ENCODE measurements at regions not wholly inside any gene's neighbourhood (a gene's known extent, or its start where the extent isn't known, plus 50 kb on each side); places are given as distances from the start of the nearest gene placed in this dataset.

DNA sequence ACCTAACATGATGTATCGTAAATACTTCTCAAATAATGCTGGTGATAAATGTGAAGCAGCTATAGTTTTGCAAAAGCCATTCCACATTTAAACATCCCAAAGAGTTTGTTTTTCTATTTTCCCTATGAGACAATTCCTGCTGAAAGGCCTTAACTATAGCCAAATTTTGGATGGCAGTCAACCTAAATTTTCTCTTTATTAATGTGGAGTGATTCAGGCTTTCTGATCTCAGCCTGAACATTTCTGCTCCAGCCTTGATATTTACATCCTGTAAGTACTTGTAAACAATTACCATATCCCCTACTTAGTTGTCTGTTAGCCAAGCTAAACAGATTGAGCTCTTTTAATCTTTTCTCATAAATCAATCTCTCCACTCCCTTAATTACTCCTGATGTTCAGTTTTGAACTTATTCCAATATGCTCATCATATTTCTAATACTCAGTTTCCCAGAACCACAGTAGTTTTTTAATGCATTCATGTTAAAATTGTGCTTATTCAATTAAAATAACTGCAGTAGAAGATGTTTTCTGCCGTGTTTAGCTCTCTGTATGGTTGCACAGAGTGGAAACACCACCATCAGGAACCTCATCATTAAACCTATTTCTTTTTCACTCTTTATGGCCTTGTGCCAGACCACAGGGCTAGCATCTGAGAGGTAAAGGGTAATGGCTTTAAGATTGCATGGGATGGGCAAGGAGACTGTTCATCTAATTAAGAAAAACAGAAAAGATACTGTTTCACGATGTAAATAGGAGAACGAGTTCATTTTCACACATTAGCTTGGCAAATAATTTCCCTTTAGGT lies 1235.2 kb upstream of the SLC10A2 start:
- WGBS, 2 donors = 65 to 66% methylated on average over 4 of the region's 4 CpGs
- Histone ChIP-seq H3K9me3 (peaks cover 0 to 5% (median 0%) of the 10 kb centered on the region in 11 donors), H3K27ac (no peak overlapping the region), H3K27me3 (no peaks in the 10 kb centered on the region), H3K4me1 (no peaks in the 10 kb centered on the region), H3K4me3 (no peak overlapping the region), H3K36me3 (no peaks in the 10 kb centered on the region)
- TF ChIP-seq, protein P1, sequence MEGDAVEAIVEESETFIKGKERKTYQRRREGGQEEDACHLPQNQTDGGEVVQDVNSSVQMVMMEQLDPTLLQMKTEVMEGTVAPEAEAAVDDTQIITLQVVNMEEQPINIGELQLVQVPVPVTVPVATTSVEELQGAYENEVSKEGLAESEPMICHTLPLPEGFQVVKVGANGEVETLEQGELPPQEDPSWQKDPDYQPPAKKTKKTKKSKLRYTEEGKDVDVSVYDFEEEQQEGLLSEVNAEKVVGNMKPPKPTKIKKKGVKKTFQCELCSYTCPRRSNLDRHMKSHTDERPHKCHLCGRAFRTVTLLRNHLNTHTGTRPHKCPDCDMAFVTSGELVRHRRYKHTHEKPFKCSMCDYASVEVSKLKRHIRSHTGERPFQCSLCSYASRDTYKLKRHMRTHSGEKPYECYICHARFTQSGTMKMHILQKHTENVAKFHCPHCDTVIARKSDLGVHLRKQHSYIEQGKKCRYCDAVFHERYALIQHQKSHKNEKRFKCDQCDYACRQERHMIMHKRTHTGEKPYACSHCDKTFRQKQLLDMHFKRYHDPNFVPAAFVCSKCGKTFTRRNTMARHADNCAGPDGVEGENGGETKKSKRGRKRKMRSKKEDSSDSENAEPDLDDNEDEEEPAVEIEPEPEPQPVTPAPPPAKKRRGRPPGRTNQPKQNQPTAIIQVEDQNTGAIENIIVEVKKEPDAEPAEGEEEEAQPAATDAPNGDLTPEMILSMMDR (IDR thresholded peaks at IDR 0.05) = no peak
- intact Hi-C loops (cut with DNase I) = no loop called here
- DNase-seq (no peak), ATAC-seq (no peak)

DNA sequence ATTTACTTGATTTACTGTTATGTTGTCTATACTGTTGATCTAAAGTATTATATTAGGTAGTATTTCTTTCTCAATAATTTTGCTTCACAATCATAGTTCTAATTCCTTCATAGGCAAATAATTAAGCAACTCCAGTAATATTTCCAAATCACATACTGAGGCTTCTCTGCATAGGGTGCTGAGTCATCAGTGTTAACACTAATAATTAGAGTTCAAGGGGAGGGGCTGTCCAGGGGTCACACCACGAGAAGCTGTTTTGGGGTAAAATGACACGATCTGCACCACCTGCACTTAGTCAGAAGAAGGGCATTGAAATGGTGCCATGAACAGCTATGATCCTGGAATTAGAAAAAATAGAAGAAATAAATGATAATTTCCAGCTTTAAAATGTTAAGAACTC lies 1230.9 kb upstream of the SLC10A2 start:
- H3K4me3 ChIP-seq = no peak overlapping the region
- no peaks in the 10 kb centered on the region for H3K4me1 ChIP-seq
- no peaks in the 10 kb centered on the region for H3K9me3 ChIP-seq
- no peak overlapping the region for H3K27ac ChIP-seq
- no peaks in the 10 kb centered on the region for H3K27me3 ChIP-seq
- intact Hi-C loops (cut with DNase I) = no loop called here
- no peaks in the 10 kb centered on the region for H3K36me3 ChIP-seq
- 71 to 90% methylated on average over 2 of the region's 2 CpGs for WGBS, 2 donors
- no peak for DNase-seq
- ATAC-seq = no peak
- TF ChIP-seq, protein P1 (IDR thresholded peaks at IDR 0.05) = no peak

DNA sequence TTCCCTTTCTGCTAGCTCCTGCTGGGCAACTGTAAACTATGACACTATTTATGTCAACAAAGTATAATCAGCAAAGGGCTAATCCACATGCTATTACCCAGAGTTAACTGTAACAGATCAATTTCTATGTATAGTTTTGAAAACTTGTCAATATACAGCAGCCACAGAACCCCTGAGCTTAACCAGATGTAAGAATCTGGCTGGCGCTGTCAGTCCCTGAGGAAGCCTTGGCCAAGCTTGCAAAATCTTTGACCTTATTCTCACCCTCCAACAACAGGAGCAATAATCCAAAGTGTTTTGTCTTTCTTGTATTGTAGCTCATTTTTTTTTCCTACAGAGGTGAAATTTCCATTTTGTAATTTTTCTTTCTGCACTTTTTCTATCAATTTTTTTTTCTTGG lies 1230.1 kb upstream of the SLC10A2 start:
- 49 to 68% methylated on average over 1 of the region's 1 CpG for WGBS, 2 donors
- no peak overlapping the region for H3K4me3 ChIP-seq
- H3K27me3 ChIP-seq = no peaks in the 10 kb centered on the region
- ATAC-seq (no peak), DNase-seq (no peak)
- intact Hi-C loops (cut with DNase I) = no loop called here
- TF ChIP-seq, protein P1 (IDR thresholded peaks at IDR 0.05) = no peak
- H3K27ac ChIP-seq = no peak overlapping the region
- no peaks in the 10 kb centered on the region for H3K36me3 ChIP-seq
- H3K4me1 ChIP-seq = no peaks in the 10 kb centered on the region
- H3K9me3 ChIP-seq = no peaks in the 10 kb centered on the region

DNA sequence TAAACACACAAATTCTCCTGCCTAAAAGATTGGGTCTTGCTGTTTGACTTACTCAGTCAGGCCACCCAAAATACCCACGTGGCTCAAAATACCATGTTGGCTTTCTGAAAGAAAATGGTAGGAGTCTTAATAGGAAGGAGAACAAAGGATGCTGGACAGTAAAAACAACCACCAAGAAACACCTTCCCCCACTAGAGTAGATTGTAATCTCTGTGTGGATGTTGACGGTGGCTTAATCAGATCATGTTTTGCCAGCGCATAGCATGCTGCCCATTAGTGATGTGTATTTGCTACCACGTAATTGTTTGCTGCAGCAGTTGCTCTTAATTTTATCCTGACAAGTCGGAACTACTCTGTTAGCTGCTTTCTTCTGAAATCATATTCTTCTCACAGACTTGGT lies 1229.3 kb upstream of the SLC10A2 start:
- ATAC-seq (no peak), DNase-seq (no peak)
- intact Hi-C loops (cut with DNase I) = no loop called here
- Histone ChIP-seq H3K27me3 (no peaks in the 10 kb centered on the region), H3K36me3 (no peaks in the 10 kb centered on the region), H3K9me3 (no peaks in the 10 kb centered on the region), H3K4me3 (no peak overlapping the region), H3K27ac (no peak overlapping the region), H3K4me1 (no peaks in the 10 kb centered on the region)
- TF ChIP-seq, protein P1 (IDR thresholded peaks at IDR 0.05) = no peak
- 86 to 87% methylated on average over 5 of the region's 5 CpGs for WGBS, 2 donors
